Mesenchymal stem cell (in vitro differentiated cells and primary cell): ENCODE measurements at regions not wholly inside any gene's neighbourhood (a gene's known extent, or its start where the extent isn't known, plus 50 kb on each side); places are given as distances from the start of the nearest gene placed in this dataset.

ENCODE experiments used
- DNase-seq: peaks from one replicate; pipeline ENCODE4 v3.0.0-alpha.2; 2013
- H2AFZ ChIP-seq: one replicate; pipeline ENCODE4 v1.6.1; 2013; ENCODE audit warnings: low read depth, mild to moderate bottlenecking, control low read depth, inconsistent platforms, low read length, moderate library complexity
- H2AK5ac ChIP-seq: 2 replicates; pipeline ENCODE4 v1.6.1; 2013; ENCODE audit warnings: low read length, moderate library complexity, mild to moderate bottlenecking, inconsistent platforms; ENCODE audit not compliant: severe bottlenecking
- H2BK120ac ChIP-seq: one replicate; pipeline ENCODE4 v1.6.1; 2013; ENCODE audit warnings: low read depth, mild to moderate bottlenecking, inconsistent platforms, low read length, moderate library complexity
- H2BK12ac ChIP-seq, 2 experiments: one replicate each; pipeline ENCODE4 v1.6.1; 2013; ENCODE audit warnings: inconsistent platforms in 2 of 2, low read length in 2 of 2, mild to moderate bottlenecking in 2 of 2, moderate library complexity in 2 of 2, control low read depth in 1 of 2
- H2BK15ac ChIP-seq: one replicate; pipeline ENCODE4 v1.6.1; 2013; ENCODE audit warnings: mild to moderate bottlenecking, low read depth, inconsistent platforms; ENCODE audit not compliant: poor library complexity, severe bottlenecking
- H2BK5ac ChIP-seq: 2 replicates; pipeline ENCODE4 v1.6.1; 2013; ENCODE audit warnings: low read depth, mild to moderate bottlenecking, low read length, control low read depth, inconsistent platforms; ENCODE audit not compliant: poor library complexity, severe bottlenecking
- H3K14ac ChIP-seq, 2 experiments: one replicate each; pipeline ENCODE4 v1.6.1; 2013; ENCODE audit warnings: inconsistent platforms in 2 of 2, low read length in 2 of 2, control low read depth in 1 of 2, mild to moderate bottlenecking in 1 of 2, moderate library complexity in 1 of 2
- H3K18ac ChIP-seq, 2 experiments: one replicate each; pipeline ENCODE4 v1.6.1; 2013; ENCODE audit warnings: inconsistent platforms in 2 of 2, low read length in 2 of 2, control low read depth in 1 of 2, low read depth in 1 of 2, mild to moderate bottlenecking in 1 of 2
- H3K23ac ChIP-seq, 2 experiments: one replicate each; pipeline ENCODE4 v1.6.1; 2013; ENCODE audit warnings: inconsistent platforms in 2 of 2, low read length in 2 of 2, mild to moderate bottlenecking in 2 of 2, moderate library complexity in 2 of 2, control low read depth in 1 of 2
- H3K27ac ChIP-seq: 2 replicates; pipeline ENCODE4 v1.5.1; 2013; ENCODE audit warnings: mild to moderate bottlenecking, moderate library complexity, low read length, control low read depth, inconsistent platforms; ENCODE audit not compliant: poor library complexity, severe bottlenecking
- H3K27me3 ChIP-seq, 2 experiments: 2 replicates each; pipeline versions ENCODE4 v1.6.1 to v1.7.0; 2013; ENCODE audit warnings: low read length in 2 of 2, mild to moderate bottlenecking in 2 of 2, moderate library complexity in 2 of 2, control low read depth in 1 of 2, inconsistent platforms in 1 of 2; ENCODE audit not compliant: control insufficient read depth in 1 of 2, insufficient read depth in 1 of 2
- H3K36me3 ChIP-seq, 2 experiments: 2 replicates each; pipeline versions ENCODE4 v1.6.1 to v1.7.0; 2013; ENCODE audit warnings: low read length in 2 of 2, control low read depth in 1 of 2, inconsistent platforms in 1 of 2, low read depth in 1 of 2, mild to moderate bottlenecking in 1 of 2; ENCODE audit not compliant: insufficient read depth in 2 of 2, control insufficient read depth in 1 of 2
- H3K4ac ChIP-seq, 2 experiments: one replicate each; pipeline ENCODE4 v1.6.1; 2013; ENCODE audit warnings: inconsistent platforms in 2 of 2, low read length in 2 of 2, mild to moderate bottlenecking in 2 of 2, moderate library complexity in 2 of 2, control low read depth in 1 of 2, low read depth in 1 of 2
- H3K4me1 ChIP-seq: 2 replicates; pipeline ENCODE4 v1.6.1; 2013; ENCODE audit warnings: low read depth, low read length, control low read depth; ENCODE audit not compliant: control insufficient read depth, insufficient read depth
- H3K4me2 ChIP-seq: 2 replicates; pipeline ENCODE4 v1.6.1; 2013; ENCODE audit warnings: low read length, mild to moderate bottlenecking, inconsistent platforms; ENCODE audit not compliant: poor library complexity, severe bottlenecking
- H3K4me3 ChIP-seq, 2 experiments: 2 replicates each; pipeline versions ENCODE4 v1.5.1 to v1.7.0; 2013; ENCODE audit warnings: low read length in 2 of 2, mild to moderate bottlenecking in 2 of 2, control low read depth in 1 of 2, low read depth in 1 of 2; ENCODE audit not compliant: insufficient read depth in 1 of 2
- H3K79me1 ChIP-seq: replicated peaks from 2 replicates; pipeline ENCODE4 v1.6.1; 2013; ENCODE audit warnings: mild to moderate bottlenecking, control low read depth, low read length, inconsistent platforms; ENCODE audit not compliant: poor library complexity, severe bottlenecking
- H3K9ac ChIP-seq: 2 replicates; pipeline ENCODE4 v1.7.0; 2013; ENCODE audit warnings: mild to moderate bottlenecking, low read length, moderate library complexity
- H3K9me3 ChIP-seq: 2 replicates; pipeline ENCODE4 v1.7.0; 2013; ENCODE audit warnings: mild to moderate bottlenecking, low read length; ENCODE audit not compliant: control insufficient read depth
- H4K8ac ChIP-seq: one replicate; pipeline ENCODE4 v1.6.1; 2013; ENCODE audit warnings: inconsistent platforms, mild to moderate bottlenecking, low read length, moderate library complexity
- H4K91ac ChIP-seq: one replicate; pipeline ENCODE4 v1.6.1; 2013; ENCODE audit warnings: mild to moderate bottlenecking, low read length, inconsistent platforms
- WGBS: methylation state at CpG from one replicate; pipeline ENCODE4 v1.1.7; 2013; ENCODE audit warnings: mixed read lengths; 5-methylcytosine and 5-hydroxymethylcytosine counted together

DNA sequence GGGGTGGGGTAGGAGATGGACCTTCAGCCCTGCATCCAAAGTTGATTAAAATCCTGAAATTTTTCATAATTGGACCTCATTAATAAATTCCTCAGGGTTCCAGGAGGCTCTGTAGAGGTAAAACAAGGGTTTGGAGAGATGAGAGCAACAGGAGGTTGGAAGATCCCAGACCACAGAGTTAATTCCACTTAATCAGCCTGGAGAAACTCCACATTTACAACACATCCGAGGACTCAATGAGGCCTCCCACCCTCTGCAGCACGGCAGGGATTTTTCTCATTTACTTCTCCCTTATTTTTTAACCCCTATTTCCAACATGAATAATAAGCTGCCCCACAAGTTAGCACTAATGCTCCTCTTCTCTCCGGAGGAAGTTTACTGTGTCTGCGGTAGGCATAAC, 165.0 kb upstream of the MAP3K1 start:
- H3K9ac ChIP-seq: no peak overlapping the region
- no peak overlapping the region for H2BK5ac ChIP-seq
- no peak overlapping the region for H3K14ac ChIP-seq
- H3K79me1 ChIP-seq: no peaks in the 10 kb centered on the region
- no peaks in the 10 kb centered on the region for H3K9me3 ChIP-seq
- peak overlapping the region; percentile 46 for H4K91ac ChIP-seq
- no peak overlapping the region for H3K27ac ChIP-seq
- no peak overlapping the region for H3K4me3 ChIP-seq
- H3K4me1 ChIP-seq: peaks cover 4% of the 10 kb centered on the region
- H3K4ac ChIP-seq: no peak overlapping the region
- no peak overlapping the region for H3K18ac ChIP-seq
- 91% methylated on average over 4 of the region's 4 CpGs for WGBS
- no peak overlapping the region for H4K8ac ChIP-seq
- no peak overlapping the region for H3K23ac ChIP-seq
- peaks cover 0 to 28% of the 10 kb centered on the region in 2 experiments for H3K27me3 ChIP-seq
- no peak overlapping the region for H2AFZ ChIP-seq
- no peak for DNase-seq
- H2BK15ac ChIP-seq: no peak overlapping the region
- H2BK12ac ChIP-seq: no peak overlapping the region
- no peaks in the 10 kb centered on the region for H3K36me3 ChIP-seq
- H2BK120ac ChIP-seq: no peak overlapping the region
- no peak overlapping the region for H2AK5ac ChIP-seq
- H3K4me2 ChIP-seq: no peak overlapping the region

DNA sequence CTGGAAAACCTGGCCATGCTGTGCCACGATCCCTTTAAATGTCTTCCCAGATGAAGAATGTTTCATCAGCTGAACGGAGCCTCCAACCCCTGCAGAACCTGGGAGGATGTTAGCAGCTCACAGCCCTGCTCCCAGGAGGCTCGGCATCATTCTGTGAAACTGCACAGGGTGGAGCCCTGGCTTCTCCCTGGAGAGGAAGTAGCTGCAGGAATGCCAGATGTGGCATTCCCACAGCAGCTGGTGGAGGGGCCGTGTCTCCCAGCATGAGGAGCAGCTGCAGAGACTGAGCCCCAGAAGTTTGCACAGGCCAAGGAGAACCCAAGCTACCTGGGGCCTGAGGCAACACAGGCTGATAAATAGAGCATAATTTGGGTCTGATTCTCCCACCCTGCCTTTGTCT, 165.8 kb upstream of the MAP3K1 start:
- H3K27ac ChIP-seq: no peak overlapping the region
- no peak overlapping the region for H4K91ac ChIP-seq
- peak overlapping the region in 1 of 2 experiments; percentile 77 for H3K18ac ChIP-seq
- H3K36me3 ChIP-seq: no peaks in the 10 kb centered on the region
- H3K14ac ChIP-seq: no peak overlapping the region
- 30% methylated on average over 4 of the region's 4 CpGs for WGBS
- H3K9ac ChIP-seq: no peak overlapping the region
- H3K27me3 ChIP-seq: peaks cover 0 to 25% of the 10 kb centered on the region in 2 experiments
- no peak overlapping the region for H2BK120ac ChIP-seq
- H2BK12ac ChIP-seq: peak overlapping the region in 1 of 2 experiments; percentile 43
- no peaks in the 10 kb centered on the region for H3K79me1 ChIP-seq
- H2AFZ ChIP-seq: no peak overlapping the region
- no peak overlapping the region for H3K4me3 ChIP-seq
- H3K4me1 ChIP-seq: peaks cover 4% of the 10 kb centered on the region
- H3K4ac ChIP-seq: no peak overlapping the region
- H2AK5ac ChIP-seq: no peak overlapping the region
- peak; percentile 38 for DNase-seq
- no peak overlapping the region for H3K23ac ChIP-seq
- no peak overlapping the region for H3K4me2 ChIP-seq
- H4K8ac ChIP-seq: peak overlapping the region; percentile 43
- H3K9me3 ChIP-seq: no peaks in the 10 kb centered on the region
- no peak overlapping the region for H2BK15ac ChIP-seq
- H2BK5ac ChIP-seq: no peak overlapping the region

DNA sequence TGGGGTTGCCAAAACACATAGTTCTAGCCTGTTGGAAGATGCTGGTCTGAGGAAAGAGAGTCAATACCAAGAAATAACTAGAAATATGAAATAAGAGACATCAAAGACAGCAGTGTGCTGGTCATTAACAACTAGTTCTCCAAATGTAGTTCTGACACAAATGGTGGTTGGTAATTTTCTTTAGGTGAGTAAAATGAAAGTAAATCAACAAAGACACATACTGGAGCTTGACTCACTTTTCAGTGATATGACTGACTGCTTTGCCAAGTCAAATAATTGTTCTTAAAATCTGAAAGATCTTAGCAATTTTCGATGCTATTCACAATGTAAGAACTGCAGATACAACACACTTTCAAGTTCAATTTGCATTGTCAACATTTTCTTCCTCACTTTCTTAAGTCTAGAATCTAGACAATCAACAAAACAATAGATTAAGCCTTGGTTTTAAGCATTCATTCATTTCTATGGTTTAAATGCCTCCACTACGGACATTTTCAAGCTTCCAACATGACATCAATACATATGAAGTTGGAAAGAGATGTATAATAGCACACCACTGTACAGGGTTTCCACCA, 166.8 kb upstream of the MAP3K1 start:
- Histone ChIP-seq H3K4ac (no peak overlapping the region), H2AK5ac (no peak overlapping the region), H4K91ac (no peak overlapping the region), H3K23ac (no peak overlapping the region), H4K8ac (no peak overlapping the region), H3K79me1 (no peaks in the 10 kb centered on the region), H3K9ac (no peak overlapping the region), H3K27ac (no peak overlapping the region), H3K4me1 (peaks cover 4% of the 10 kb centered on the region), H2AFZ (no peak overlapping the region), H3K18ac (no peak overlapping the region), H2BK12ac (no peak overlapping the region), H3K14ac (no peak overlapping the region), H3K27me3 (peaks cover 0 to 17% of the 10 kb centered on the region in 2 experiments), H2BK120ac (no peak overlapping the region), H2BK5ac (no peak overlapping the region), H3K36me3 (no peaks in the 10 kb centered on the region), H3K4me2 (no peak overlapping the region), H3K9me3 (no peaks in the 10 kb centered on the region), H3K4me3 (no peak overlapping the region), H2BK15ac (no peak overlapping the region)
- no peak for DNase-seq
- WGBS: 97% methylated on average over 1 of the region's 2 CpGs

DNA sequence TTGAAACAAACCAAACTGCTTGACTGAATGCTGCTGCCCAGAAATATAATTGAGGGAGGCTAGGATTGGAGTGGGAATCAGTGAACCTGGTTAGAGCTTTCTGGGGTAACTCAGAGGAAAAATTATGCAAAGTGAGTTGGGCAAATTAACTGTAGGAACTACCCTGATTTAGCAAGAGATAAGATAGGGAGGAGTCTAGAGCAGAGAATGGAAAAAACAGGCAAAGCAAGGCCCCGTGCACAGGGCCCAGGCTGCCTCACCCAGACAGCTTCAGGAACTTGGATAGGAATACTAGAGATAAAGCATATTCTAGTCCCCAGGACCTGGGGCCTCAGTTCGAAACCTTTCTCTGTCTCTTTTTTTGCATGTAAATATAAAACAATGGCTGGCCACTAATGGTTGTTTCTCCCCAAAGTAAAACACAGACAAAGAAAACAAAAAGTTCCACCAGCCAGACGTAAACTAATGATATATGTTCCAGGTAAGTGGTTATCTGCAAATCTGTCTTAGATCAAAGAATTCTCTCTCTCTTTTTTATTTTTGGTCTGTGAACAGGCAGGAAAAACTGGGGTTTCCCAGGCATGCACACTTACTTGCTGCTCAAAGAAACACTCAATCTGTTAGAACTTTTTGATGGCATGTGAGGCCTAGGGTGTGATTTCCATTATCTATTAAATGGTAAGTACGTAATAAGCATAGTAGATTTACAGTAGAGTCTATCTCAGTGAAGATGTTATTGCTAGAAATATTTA, 168.1 kb upstream of the MAP3K1 start:
- Histone ChIP-seq H3K18ac (no peak overlapping the region), H2BK15ac (no peak overlapping the region), H3K27me3 (peaks cover 0 to 12% of the 10 kb centered on the region in 2 experiments), H3K79me1 (no peaks in the 10 kb centered on the region), H3K4me2 (no peak overlapping the region), H3K4ac (no peak overlapping the region), H3K9ac (no peak overlapping the region), H3K23ac (no peak overlapping the region), H3K36me3 (no peaks in the 10 kb centered on the region), H2BK5ac (no peak overlapping the region), H3K9me3 (no peaks in the 10 kb centered on the region), H2BK12ac (peak overlapping the region in 1 of 2 experiments; percentile 8), H3K27ac (no peak overlapping the region), H2BK120ac (no peak overlapping the region), H3K4me3 (no peak overlapping the region), H4K91ac (no peak overlapping the region), H3K14ac (no peak overlapping the region), H2AFZ (no peak overlapping the region), H2AK5ac (no peak overlapping the region), H4K8ac (no peak overlapping the region), H3K4me1 (peaks cover 4% of the 10 kb centered on the region)
- DNase-seq: no peak
- 93% methylated on average over 2 of the region's 4 CpGs for WGBS
